Smooth muscle cell (in vitro differentiated cells): ENCODE measurements at regions not wholly inside any gene's neighbourhood (a gene's known extent, or its start where the extent isn't known, plus 50 kb on each side); places are given as distances from the start of the nearest gene placed in this dataset.

Experiments
- DNase-seq: peaks from one replicate; lab custom pipeline; 2025; ENCODE audit not compliant: unreplicated experiment; lab: John Stamatoyannopoulos, UW
- H2AFZ ChIP-seq: fragments of 200-600 bp; sonication (generic); 2 replicates; pipeline ENCODE4 v1.6.0; 2016; ENCODE audit warnings: antibody characterized with exemption, low read depth, mild to moderate bottlenecking
- H3F3A ChIP-seq: fragments of 200-600 bp; sonication (generic); 2 replicates; pipeline ENCODE4 v1.6.0; 2017; ENCODE audit warnings: antibody characterized with exemption, low read depth
- H3K27ac ChIP-seq: fragments of 200-600 bp; sonication (generic); 2 replicates; pipeline ENCODE4 v1.5.1; 2016; ENCODE audit warnings: low read depth, mild to moderate bottlenecking
- H3K27me3 ChIP-seq: fragments of 200-600 bp; sonication (generic); 2 replicates; pipeline ENCODE4 v1.6.1; 2016; ENCODE audit warnings: low read depth, mild to moderate bottlenecking
- H3K36me3 ChIP-seq: fragments of 200-600 bp; sonication (generic); 2 replicates; pipeline ENCODE4 v1.5.1; 2016; ENCODE audit warnings: low read depth
- H3K4me1 ChIP-seq: fragments of 200-600 bp; sonication (generic); 2 replicates; pipeline ENCODE4 v1.5.1; 2016; ENCODE audit warnings: low read depth
- H3K4me2 ChIP-seq: fragments of 200-600 bp; sonication (generic); 2 replicates; pipeline ENCODE4 v1.6.0; 2016; ENCODE audit warnings: mild to moderate bottlenecking
- H3K4me3 ChIP-seq: fragments of 200-600 bp; sonication (generic); 2 replicates; pipeline ENCODE4 v1.5.1; 2016; ENCODE audit warnings: mild to moderate bottlenecking
- H3K79me2 ChIP-seq: fragments of 200-600 bp; sonication (generic); 2 replicates; pipeline ENCODE4 v1.6.0; 2016; ENCODE audit warnings: low read depth, mild to moderate bottlenecking
- H3K9ac ChIP-seq: fragments of 200-600 bp; sonication (generic); 2 replicates; pipeline ENCODE4 v1.6.0; 2016; ENCODE audit warnings: low read depth
- H3K9me3 ChIP-seq: fragments of 200-600 bp; sonication (generic); replicated peaks from 2 replicates; pipeline ENCODE4 v1.5.1; 2016; ENCODE audit warnings: low read depth
- H4K20me1 ChIP-seq: fragments of 200-600 bp; sonication (generic); 2 replicates; pipeline ENCODE4 v1.6.0; 2016; ENCODE audit warnings: low read depth
- WGBS: methylation state at CpG from one replicate; pipeline ENCODE4 v1.1.7; 2016; ENCODE audit warnings: low lambda C conversion rate; 5-methylcytosine and 5-hydroxymethylcytosine counted together
- TF ChIP-seq, protein P1 (sequence below): fragments of 200-600 bp; sonication (generic); IDR thresholded peaks from 2 replicates; pipeline ENCODE4 v1.5.1; 2017; ENCODE audit warnings: borderline replicate concordance, mild to moderate bottlenecking, antibody characterized with exemption; ENCODE audit not compliant: insufficient read depth, poor library complexity, severe bottlenecking

DNA sequence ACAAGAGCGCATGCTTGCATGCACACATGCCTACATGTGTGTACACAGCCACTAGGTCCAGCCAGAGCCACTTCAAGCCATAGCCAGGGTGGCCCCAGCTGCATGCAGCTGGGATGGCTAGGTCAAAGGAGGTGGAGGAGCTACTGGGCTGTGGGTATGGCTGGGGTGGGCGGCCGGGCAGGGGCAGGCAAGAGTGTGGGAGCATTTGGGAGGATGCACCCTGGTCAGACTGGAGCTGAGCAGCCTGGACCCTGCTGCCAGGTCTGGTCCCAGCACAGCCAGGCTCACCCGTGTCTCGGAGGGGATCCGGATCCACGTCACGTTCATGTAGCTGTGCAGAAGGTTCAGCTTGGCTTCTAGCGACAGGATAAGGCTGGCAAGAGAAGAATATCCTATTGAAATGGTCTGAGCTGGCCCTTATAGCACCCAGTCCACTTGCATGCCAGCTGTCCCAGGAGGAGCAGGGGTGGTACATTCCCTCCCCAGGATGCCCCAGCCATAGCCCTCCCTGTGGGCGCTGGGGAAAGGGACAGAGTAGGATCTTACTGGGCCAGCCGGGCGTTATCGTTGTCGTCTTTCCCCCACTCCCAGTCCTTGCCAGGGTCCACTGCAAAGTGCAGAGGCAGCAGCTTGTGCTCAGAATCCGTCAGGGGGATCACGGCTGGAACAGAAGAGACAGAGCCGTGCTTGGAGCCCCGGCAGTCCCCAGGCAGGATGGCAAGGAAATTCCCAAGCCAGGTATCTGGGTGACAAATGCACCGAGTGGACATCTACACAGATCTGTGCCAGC lies 160.5 kb downstream of the KLF13 start:
- Histone ChIP-seq H3K27ac (no peak overlapping the region), H3K36me3 (no peaks in the 10 kb centered on the region), H3K4me1 (peaks cover 8% of the 10 kb centered on the region), H3F3A (no peaks in the 10 kb centered on the region), H3K27me3 (peaks cover 9% of the 10 kb centered on the region), H2AFZ (no peak overlapping the region), H3K9ac (no peak overlapping the region), H3K4me2 (peak overlapping the region; percentile 14), H4K20me1 (no peaks in the 10 kb centered on the region), H3K79me2 (no peaks in the 10 kb centered on the region), H3K4me3 (no peak overlapping the region), H3K9me3 (no peaks in the 10 kb centered on the region)
- no peak for DNase-seq
- TF ChIP-seq, protein P1, sequence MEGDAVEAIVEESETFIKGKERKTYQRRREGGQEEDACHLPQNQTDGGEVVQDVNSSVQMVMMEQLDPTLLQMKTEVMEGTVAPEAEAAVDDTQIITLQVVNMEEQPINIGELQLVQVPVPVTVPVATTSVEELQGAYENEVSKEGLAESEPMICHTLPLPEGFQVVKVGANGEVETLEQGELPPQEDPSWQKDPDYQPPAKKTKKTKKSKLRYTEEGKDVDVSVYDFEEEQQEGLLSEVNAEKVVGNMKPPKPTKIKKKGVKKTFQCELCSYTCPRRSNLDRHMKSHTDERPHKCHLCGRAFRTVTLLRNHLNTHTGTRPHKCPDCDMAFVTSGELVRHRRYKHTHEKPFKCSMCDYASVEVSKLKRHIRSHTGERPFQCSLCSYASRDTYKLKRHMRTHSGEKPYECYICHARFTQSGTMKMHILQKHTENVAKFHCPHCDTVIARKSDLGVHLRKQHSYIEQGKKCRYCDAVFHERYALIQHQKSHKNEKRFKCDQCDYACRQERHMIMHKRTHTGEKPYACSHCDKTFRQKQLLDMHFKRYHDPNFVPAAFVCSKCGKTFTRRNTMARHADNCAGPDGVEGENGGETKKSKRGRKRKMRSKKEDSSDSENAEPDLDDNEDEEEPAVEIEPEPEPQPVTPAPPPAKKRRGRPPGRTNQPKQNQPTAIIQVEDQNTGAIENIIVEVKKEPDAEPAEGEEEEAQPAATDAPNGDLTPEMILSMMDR: no peak
- WGBS: 93% methylated on average over 19 of the region's 19 CpGs

- Histone ChIP-seq H3K27ac (peak overlapping the region; percentile 37), H3K4me3 (no peak overlapping the region), H3K4me2 (no peak overlapping the region), H3K9me3 (no peaks in the 10 kb centered on the region), H3K9ac (no peak overlapping the region), H4K20me1 (no peaks in the 10 kb centered on the region), H3F3A (no peaks in the 10 kb centered on the region), H3K36me3 (no peaks in the 10 kb centered on the region), H2AFZ (no peak overlapping the region), H3K4me1 (peaks cover 8% of the 10 kb centered on the region), H3K79me2 (no peaks in the 10 kb centered on the region), H3K27me3 (peaks cover under 1% of the 10 kb centered on the region)
- TF ChIP-seq, protein P1: no peak
- 64% methylated on average over 6 of the region's 6 CpGs for WGBS
- no peak for DNase-seq
Measured at GRCh38 chr15:31487811-31488436, 161.3 kb downstream of the KLF13 start.

DNA sequence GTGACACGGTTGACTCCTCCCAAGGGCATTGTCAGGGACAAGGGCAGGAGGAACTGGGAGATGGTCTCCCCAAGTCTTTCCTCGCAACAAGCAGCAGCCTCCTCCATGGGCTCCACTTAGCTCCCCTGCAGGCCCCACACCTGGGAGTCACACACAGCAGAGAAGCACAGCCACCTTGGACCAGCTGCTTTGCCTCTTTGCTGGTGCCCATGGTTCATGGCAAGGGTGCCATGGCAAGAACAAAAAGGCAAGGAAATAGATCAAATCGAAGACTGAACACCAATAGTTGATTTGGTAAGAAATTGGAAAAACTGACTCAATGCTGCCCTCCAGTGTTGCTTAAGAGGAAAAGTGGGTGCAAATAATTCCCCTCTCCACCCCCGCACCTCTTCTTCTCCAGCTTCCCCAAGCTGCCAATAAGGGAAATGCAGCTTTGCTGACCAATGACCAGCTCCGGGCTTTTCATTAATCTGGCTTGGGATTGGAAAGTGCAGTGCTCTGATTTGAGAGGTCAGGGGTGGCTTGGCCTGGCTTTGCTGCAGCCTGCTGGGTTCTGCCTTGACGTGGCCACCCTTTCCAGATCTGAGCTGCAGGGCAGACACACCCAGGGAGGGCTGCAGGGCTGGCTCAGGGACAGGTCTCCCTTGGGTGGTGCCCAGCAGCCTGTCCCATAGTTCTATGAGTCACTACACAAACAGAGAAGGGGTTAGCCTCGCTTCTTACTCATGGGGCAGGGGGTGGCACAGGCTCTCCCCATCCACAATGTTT lies 162.0 kb downstream of the KLF13 start:
- Histone ChIP-seq H3K4me2 (no peak overlapping the region), H3K27ac (peak overlapping the region; percentile 37), H3K9ac (no peak overlapping the region), H3K4me3 (no peak overlapping the region), H3K79me2 (no peaks in the 10 kb centered on the region), H3K9me3 (no peaks in the 10 kb centered on the region), H2AFZ (no peak overlapping the region), H3F3A (no peaks in the 10 kb centered on the region), H3K36me3 (no peaks in the 10 kb centered on the region), H3K4me1 (peaks cover 8% of the 10 kb centered on the region), H4K20me1 (no peaks in the 10 kb centered on the region), H3K27me3 (no peaks in the 10 kb centered on the region)
- DNase-seq: no peak
- TF ChIP-seq, protein P1: peak; percentile 76
- WGBS: 38% methylated on average over 7 of the region's 7 CpGs
